ENCODE measurements at regions not wholly inside any gene's neighbourhood (a gene's known extent, or its start where the extent isn't known, plus 50 kb on each side); places are given as distances from the start of the nearest gene placed in this dataset.

DNA sequence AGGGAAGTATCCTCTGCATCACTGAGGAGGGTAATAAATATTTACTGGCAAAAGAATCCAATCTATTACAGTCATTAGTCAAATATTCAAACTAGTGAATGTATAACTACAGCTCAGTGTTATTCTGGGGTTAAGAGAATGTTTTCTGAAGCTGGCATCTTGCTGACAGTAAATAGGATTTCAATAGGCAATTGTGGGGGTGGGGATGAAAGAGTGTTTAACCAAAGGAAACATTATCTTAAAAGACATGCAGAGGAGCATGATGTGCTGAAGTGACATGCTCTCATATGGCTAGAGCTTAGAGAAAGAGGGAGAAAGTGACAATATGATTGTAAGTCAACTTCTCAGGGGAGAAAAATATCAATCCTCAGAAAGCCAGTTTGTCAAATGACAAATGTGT, 618.4 kb upstream of the RIOK2 start:
- TF ChIP-seq, protein P1, sequence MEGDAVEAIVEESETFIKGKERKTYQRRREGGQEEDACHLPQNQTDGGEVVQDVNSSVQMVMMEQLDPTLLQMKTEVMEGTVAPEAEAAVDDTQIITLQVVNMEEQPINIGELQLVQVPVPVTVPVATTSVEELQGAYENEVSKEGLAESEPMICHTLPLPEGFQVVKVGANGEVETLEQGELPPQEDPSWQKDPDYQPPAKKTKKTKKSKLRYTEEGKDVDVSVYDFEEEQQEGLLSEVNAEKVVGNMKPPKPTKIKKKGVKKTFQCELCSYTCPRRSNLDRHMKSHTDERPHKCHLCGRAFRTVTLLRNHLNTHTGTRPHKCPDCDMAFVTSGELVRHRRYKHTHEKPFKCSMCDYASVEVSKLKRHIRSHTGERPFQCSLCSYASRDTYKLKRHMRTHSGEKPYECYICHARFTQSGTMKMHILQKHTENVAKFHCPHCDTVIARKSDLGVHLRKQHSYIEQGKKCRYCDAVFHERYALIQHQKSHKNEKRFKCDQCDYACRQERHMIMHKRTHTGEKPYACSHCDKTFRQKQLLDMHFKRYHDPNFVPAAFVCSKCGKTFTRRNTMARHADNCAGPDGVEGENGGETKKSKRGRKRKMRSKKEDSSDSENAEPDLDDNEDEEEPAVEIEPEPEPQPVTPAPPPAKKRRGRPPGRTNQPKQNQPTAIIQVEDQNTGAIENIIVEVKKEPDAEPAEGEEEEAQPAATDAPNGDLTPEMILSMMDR (IDR thresholded peaks at IDR 0.05; ENCODE audit: insufficient read depth, low read depth, low read length), result no peak
- TF ChIP-seq EZH2 (IDR thresholded peaks at IDR 0.05; ENCODE audit: insufficient read depth, low read length), result no peak
- Histone ChIP-seq H3K36me3 (ENCODE audit: insufficient read depth, low read length) (no peaks in the 10 kb centered on the region), H3K27ac (ENCODE audit: low read depth, low read length) (no peak overlapping the region), H3K9me3 (ENCODE audit: insufficient read depth, low read depth, low read length) (peaks cover 3% of the 10 kb centered on the region), H2AFZ (ENCODE audit: low read depth, low read length) (no peak overlapping the region), H4K20me1 (ENCODE audit: insufficient read depth, low read length) (no peaks in the 10 kb centered on the region), H3K27me3 (ENCODE audit: insufficient read depth, low read length) (no peaks in the 10 kb centered on the region), H3K4me2 (ENCODE audit: low read length) (no peak overlapping the region), H3K9ac (ENCODE audit: low read length) (no peak overlapping the region), H3K4me3 (ENCODE audit: insufficient read depth, low read depth, low read length) (no peak overlapping the region), H3K4me1 (ENCODE audit: insufficient read depth, low read length) (no peaks in the 10 kb centered on the region), H3K79me2 (ENCODE audit: insufficient read depth, low read length) (no peaks in the 10 kb centered on the region)
- H3K4me3 Mint-ChIP-seq (ENCODE audit: unreplicated experiment), result no peak overlapping the region
- FAIRE-seq (no peak), DNase-seq (ENCODE audit: low read depth) (no peak)
- H3K4me1 Mint-ChIP-seq (ENCODE audit: low read depth, unreplicated experiment), result peaks cover 10% of the 10 kb centered on the region
- H3K27me3 Mint-ChIP-seq (ENCODE audit: low read depth, unreplicated experiment), result no peaks in the 10 kb centered on the region
- no peak overlapping the region for H3K27ac Mint-ChIP-seq (ENCODE audit: unreplicated experiment)
- no peaks in the 10 kb centered on the region for H3K36me3 Mint-ChIP-seq (ENCODE audit: low read depth, unreplicated experiment)
- H3K9me3 Mint-ChIP-seq (ENCODE audit: unreplicated experiment), result peaks cover 3% of the 10 kb centered on the region

DNA sequence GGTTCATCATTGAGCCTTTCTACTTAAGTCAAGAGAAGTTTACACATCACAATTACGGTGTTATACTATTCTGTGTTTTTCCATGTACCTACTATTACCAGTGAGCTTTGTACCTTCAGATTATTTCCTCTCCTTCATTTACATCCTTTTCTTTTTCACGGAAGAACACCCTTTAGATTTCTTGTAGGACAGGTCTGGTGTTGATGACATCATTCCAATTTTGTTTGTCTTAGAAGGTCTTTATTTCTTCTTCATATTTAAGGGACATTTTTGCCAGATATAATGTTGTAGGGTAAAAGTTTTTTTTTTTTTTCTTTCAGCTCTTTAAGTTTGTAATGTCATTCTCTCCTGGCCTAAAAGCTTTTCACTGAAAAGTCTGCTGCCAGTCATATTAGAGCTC, 637.1 kb upstream of the RIOK2 start:
- H3K27me3 ChIP-seq (ENCODE audit: insufficient read depth, low read length), result no peaks in the 10 kb centered on the region
- no peaks in the 10 kb centered on the region for H3K9me3 ChIP-seq (ENCODE audit: insufficient read depth, low read depth, low read length)
- no peak overlapping the region for H3K4me3 ChIP-seq (ENCODE audit: insufficient read depth, low read depth, low read length)
- no peaks in the 10 kb centered on the region for H3K36me3 ChIP-seq (ENCODE audit: insufficient read depth, low read length)
- FAIRE-seq, result no peak
- Mint-ChIP-seq H3K27me3 (ENCODE audit: low read depth, unreplicated experiment) (no peaks in the 10 kb centered on the region), H3K36me3 (ENCODE audit: low read depth, unreplicated experiment) (no peaks in the 10 kb centered on the region), H3K9me3 (ENCODE audit: unreplicated experiment) (no peaks in the 10 kb centered on the region), H3K4me3 (ENCODE audit: unreplicated experiment) (no peak overlapping the region), H3K4me1 (ENCODE audit: low read depth, unreplicated experiment) (no peaks in the 10 kb centered on the region), H3K27ac (ENCODE audit: unreplicated experiment) (no peak overlapping the region)
- H3K4me2 ChIP-seq (ENCODE audit: low read length), result no peak overlapping the region
- DNase-seq (ENCODE audit: low read depth), result no peak
- no peaks in the 10 kb centered on the region for H4K20me1 ChIP-seq (ENCODE audit: insufficient read depth, low read length)
- no peak overlapping the region for H3K9ac ChIP-seq (ENCODE audit: low read length)
- H3K27ac ChIP-seq (ENCODE audit: low read depth, low read length), result no peak overlapping the region
- TF ChIP-seq EZH2 (IDR thresholded peaks at IDR 0.05; ENCODE audit: insufficient read depth, low read length), result no peak
- TF ChIP-seq, protein P1 (IDR thresholded peaks at IDR 0.05; ENCODE audit: insufficient read depth, low read depth, low read length), result no peak
- H2AFZ ChIP-seq (ENCODE audit: low read depth, low read length), result no peak overlapping the region
- no peaks in the 10 kb centered on the region for H3K79me2 ChIP-seq (ENCODE audit: insufficient read depth, low read length)
- H3K4me1 ChIP-seq (ENCODE audit: insufficient read depth, low read length), result no peaks in the 10 kb centered on the region

DNA sequence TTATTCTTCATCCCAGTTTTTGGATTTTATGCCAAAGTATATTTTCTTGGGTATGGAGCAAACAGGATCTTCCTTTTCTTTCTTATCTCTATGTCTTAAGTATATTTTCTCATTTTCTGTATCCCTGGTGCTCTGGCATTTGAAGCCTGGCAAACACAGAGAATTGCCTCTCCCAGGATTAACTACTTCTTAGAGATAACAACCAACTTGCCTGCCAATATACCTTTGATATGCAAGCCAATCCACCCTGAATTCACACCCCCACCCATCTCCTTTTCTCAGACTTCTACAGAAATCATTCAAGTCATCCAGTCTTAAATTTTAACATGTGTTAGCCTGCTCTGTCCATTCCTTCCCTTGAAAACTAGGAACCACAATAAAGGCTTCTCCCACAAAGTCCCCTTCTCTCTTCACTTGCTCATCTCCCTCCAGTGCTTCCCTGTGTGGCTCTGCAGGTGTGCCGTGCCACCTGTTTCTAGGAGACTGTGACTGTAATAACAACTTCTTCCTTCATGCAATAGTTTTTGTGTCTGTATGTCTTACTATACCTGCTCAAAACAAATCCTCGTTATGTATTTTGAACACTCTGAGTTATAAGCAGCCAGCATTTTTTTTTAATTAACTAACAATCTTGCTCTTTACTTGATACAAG, 649.7 kb upstream of the RIOK2 start:
- no peak overlapping the region for H3K4me3 Mint-ChIP-seq (ENCODE audit: unreplicated experiment)
- Histone ChIP-seq H3K79me2 (ENCODE audit: insufficient read depth, low read length) (no peaks in the 10 kb centered on the region), H3K4me1 (ENCODE audit: insufficient read depth, low read length) (peaks cover under 1% of the 10 kb centered on the region), H3K9ac (ENCODE audit: low read length) (no peak overlapping the region), H3K4me2 (ENCODE audit: low read length) (no peak overlapping the region), H3K4me3 (ENCODE audit: insufficient read depth, low read depth, low read length) (no peak overlapping the region), H4K20me1 (ENCODE audit: insufficient read depth, low read length) (no peaks in the 10 kb centered on the region), H2AFZ (ENCODE audit: low read depth, low read length) (no peak overlapping the region), H3K27me3 (ENCODE audit: insufficient read depth, low read length) (peaks cover 2% of the 10 kb centered on the region), H3K27ac (ENCODE audit: low read depth, low read length) (no peak overlapping the region), H3K9me3 (ENCODE audit: insufficient read depth, low read depth, low read length) (no peaks in the 10 kb centered on the region), H3K36me3 (ENCODE audit: insufficient read depth, low read length) (no peaks in the 10 kb centered on the region)
- FAIRE-seq (no peak), DNase-seq (ENCODE audit: low read depth) (no peak)
- H3K4me1 Mint-ChIP-seq (ENCODE audit: low read depth, unreplicated experiment), result no peaks in the 10 kb centered on the region
- no peaks in the 10 kb centered on the region for H3K36me3 Mint-ChIP-seq (ENCODE audit: low read depth, unreplicated experiment)
- peaks cover 2% of the 10 kb centered on the region for H3K9me3 Mint-ChIP-seq (ENCODE audit: unreplicated experiment)
- H3K27me3 Mint-ChIP-seq (ENCODE audit: low read depth, unreplicated experiment), result no peaks in the 10 kb centered on the region
- no peak overlapping the region for H3K27ac Mint-ChIP-seq (ENCODE audit: unreplicated experiment)
- TF ChIP-seq, protein P1 (IDR thresholded peaks at IDR 0.05; ENCODE audit: insufficient read depth, low read depth, low read length), result no peak
- no peak for TF ChIP-seq EZH2 (IDR thresholded peaks at IDR 0.05; ENCODE audit: insufficient read depth, low read length)
